HCT116 (cell line): ENCODE measurements at regions not wholly inside any gene's neighbourhood (a gene's known extent, or its start where the extent isn't known, plus 50 kb on each side); places are given as distances from the start of the nearest gene placed in this dataset.

Experiments used
- ATAC-seq: fragments of 200-7000 bp; cut with Tn5 transposase; 2 replicates; pipeline ENCODE4 v1.9.1; 2020; ENCODE audit warnings: mild to moderate bottlenecking, moderate library complexity
- BruUV-seq: library from RNA; stranded (reverse); fragments of 400-500 nt; replicated peaks from 2 replicates; lab custom pipeline; 2021; lab: Mats Ljungman, UMichigan
- CTCF ChIA-PET: fragments of 300-600 bp; sonication (Branson Sonifier 250); formaldehyde crosslinking; loops from one replicate; lab custom pipeline; 2021; ENCODE audit warnings: antibody characterized with exemption; lab: Charles Lee
- POLR2A ChIA-PET: fragments of 300-600, 350-600 bp; sonication (Branson Sonifier 250); formaldehyde crosslinking; loops from one replicate; lab custom pipeline; 2021; ENCODE audit warnings: antibody characterized with exemption; lab: Charles Lee
- RAD21 ChIA-PET, 2 experiments: fragments of 300-600 bp; sonication (Branson Sonifier 250); formaldehyde crosslinking; loops; one replicate each; lab custom pipeline; 2023; ENCODE audit warnings: low total read pairs in 2 of 2; ENCODE audit not compliant: uncharacterized antibody in 2 of 2, unreplicated experiment in 2 of 2, low non-redundant PET in 1 of 2; lab: Charles Lee
- DNase-seq: peaks from one replicate; pipeline ENCODE4 v3.0.0-alpha.2; 2010; ENCODE audit warnings: low read depth, low spot score
- H2AFZ ChIP-seq: fragments of 200-600 bp; shearing (Covaris generic), sonication (generic); 2 replicates; pipeline ENCODE4 v1.6.1; 2017; ENCODE audit warnings: low read depth, mixed run types, mixed read lengths, antibody characterized with exemption, low read length; ENCODE audit not compliant: poor library complexity, severe bottlenecking
- H3K27ac ChIP-seq: 2 replicates; pipeline ENCODE4 v1.5.1; 2012; ENCODE audit warnings: low read depth, low read length
- H3K27me3 ChIP-seq: fragments of 200-600 bp; sonication (generic); 2 replicates; pipeline ENCODE4 v1.6.1; 2016; ENCODE audit warnings: mixed run types, low read length, mixed read lengths; ENCODE audit not compliant: insufficient read depth
- H3K36me3 ChIP-seq, 2 experiments: fragments of 200-500 bp in 1 of 2; fragments of 200-600 bp in 1 of 2; sonication (Bioruptor generic) in 1 of 2; sonication (generic) in 1 of 2; 2 replicates each; pipeline versions ENCODE4 v1.5.1 to v1.6.1; 2014 to 2016; ENCODE audit warnings: low read length in 2 of 2, inconsistent platforms in 1 of 2, mixed read lengths in 1 of 2, mixed run types in 1 of 2; ENCODE audit not compliant: insufficient read depth in 2 of 2, control insufficient read depth in 1 of 2
- H3K4me1 ChIP-seq, 2 experiments: fragments of 200-600 bp in 1 of 2; sonication (generic) in 1 of 2; 2 replicates each; pipeline versions ENCODE4 v1.5.1 to v1.6.1; 2012 to 2017; ENCODE audit warnings: low read length in 2 of 2, inconsistent platforms in 1 of 2, mild to moderate bottlenecking in 1 of 2, mixed read lengths in 1 of 2, mixed run types in 1 of 2, moderate library complexity in 1 of 2; ENCODE audit not compliant: insufficient read depth in 2 of 2, control insufficient read depth in 1 of 2
- H3K4me2 ChIP-seq: fragments of 200-600 bp; sonication (generic); 2 replicates; pipeline ENCODE4 v1.6.1; 2017; ENCODE audit warnings: mixed run types, low read length, mixed read lengths
- H3K4me3 ChIP-seq, 2 experiments: fragments of 200-600 bp in 1 of 2; sonication (generic) in 1 of 2; replicated peaks in 1 of 2; 2 replicates each; pipeline ENCODE4 v1.5.1; 2011 to 2016; ENCODE audit warnings: low read length in 2 of 2, control low read depth in 1 of 2, low read depth in 1 of 2, mild to moderate bottlenecking in 1 of 2, mixed read lengths in 1 of 2, mixed run types in 1 of 2
- H3K79me2 ChIP-seq: fragments of 200-600 bp; sonication (generic); 2 replicates; pipeline ENCODE4 v1.6.1; 2017; ENCODE audit warnings: mild to moderate bottlenecking, mixed run types, low read length, moderate library complexity, mixed read lengths; ENCODE audit not compliant: insufficient read depth
- H3K9ac ChIP-seq: fragments of 200-600 bp; sonication (generic); 2 replicates; pipeline ENCODE4 v1.6.1; 2016; ENCODE audit warnings: low read length, mixed read lengths
- H3K9me2 ChIP-seq: fragments of 200-600 bp; sonication (generic), shearing (Covaris generic); 2 replicates; pipeline ENCODE4 v1.6.1; 2017; ENCODE audit warnings: mixed run types, mild to moderate bottlenecking, moderate library complexity; ENCODE audit not compliant: insufficient read depth
- H3K9me3 ChIP-seq, 2 experiments: fragments of 200-500 bp in 1 of 2; fragments of 200-600 bp in 1 of 2; sonication (Bioruptor generic) in 1 of 2; sonication (generic) in 1 of 2; 2 replicates each; pipeline ENCODE4 v1.6.1; 2014 to 2017; ENCODE audit warnings: low read length in 2 of 2, mixed read lengths in 2 of 2, inconsistent platforms in 1 of 2, low read depth in 1 of 2, mild to moderate bottlenecking in 1 of 2, mixed run types in 1 of 2, moderate library complexity in 1 of 2; ENCODE audit not compliant: control insufficient read depth in 1 of 2, insufficient read depth in 1 of 2
- H4K20me1 ChIP-seq: fragments of 200-600 bp; sonication (generic), shearing (Covaris generic); 2 replicates; pipeline ENCODE4 v1.6.1; 2017; ENCODE audit warnings: mixed run types, mild to moderate bottlenecking, moderate library complexity; ENCODE audit not compliant: insufficient read depth
- CBX3 ChIP-seq: IDR thresholded peaks from 2 replicates; pipeline ENCODE4 v1.6.1; 2012; ENCODE audit warnings: low read depth
- CEBPB ChIP-seq: IDR thresholded peaks from 2 replicates; pipeline ENCODE4 v1.6.1; 2012; ENCODE audit warnings: low read depth
- EGR1 ChIP-seq: IDR thresholded peaks from 2 replicates; pipeline ENCODE4 v1.6.1; 2012; ENCODE audit warnings: low read depth
- EZH2 ChIP-seq: fragments of 200-600 bp; sonication (generic); IDR thresholded peaks from 2 replicates; pipeline ENCODE4 v1.6.1; 2017; ENCODE audit warnings: antibody characterized with exemption, mixed run types
- POLR2A ChIP-seq: IDR thresholded peaks from 2 replicates; pipeline ENCODE4 v1.7.0; 2011; ENCODE audit warnings: borderline replicate concordance; ENCODE audit not compliant: insufficient read depth, insufficient read length; ENCODE audit errors: extremely low read depth
- POLR2AphosphoS5 ChIP-seq: IDR thresholded peaks from 2 replicates; pipeline ENCODE4 v1.6.1; 2011; ENCODE audit warnings: mild to moderate bottlenecking, low read depth, low read length, moderate library complexity
- RAD21 ChIP-seq: IDR thresholded peaks from 2 replicates; pipeline ENCODE4 v1.6.1; 2012; ENCODE audit warnings: low read depth, mild to moderate bottlenecking
- SP1 ChIP-seq: IDR thresholded peaks from 2 replicates; pipeline ENCODE4 v1.6.1; 2012; ENCODE audit warnings: low read depth
- ZNF274 ChIP-seq: fragments of 200-500 bp; sonication (Bioruptor generic); IDR thresholded peaks from 2 replicates; pipeline ENCODE4 v1.6.1; 2014; ENCODE audit warnings: mild to moderate bottlenecking, low read depth, low read length, inconsistent platforms
- intact Hi-C: fragments of 100-400 bp; cut with micrococcal nuclease; formaldehyde crosslinking; loops from 2 replicates; pipeline ENCODE4 v1.10.0; 2022
- TF ChIP-seq, protein P1 (sequence below), 3 experiments: fragments of 200-600 bp in 1 of 3; sonication (generic) in 1 of 3; IDR thresholded peaks in 2 of 3; conservative IDR thresholded peaks in 1 of 3; 2 replicates each; pipeline ENCODE4 v1.5.1; 2012 to 2017; ENCODE audit warnings: low read depth in 2 of 3, low read length in 2 of 3, antibody characterized with exemption in 1 of 3, borderline replicate concordance in 1 of 3, control low read depth in 1 of 3, mild to moderate bottlenecking in 1 of 3, mixed read lengths in 1 of 3, mixed run types in 1 of 3, moderate library complexity in 1 of 3; ENCODE audit not compliant: insufficient read depth in 1 of 3

DNA sequence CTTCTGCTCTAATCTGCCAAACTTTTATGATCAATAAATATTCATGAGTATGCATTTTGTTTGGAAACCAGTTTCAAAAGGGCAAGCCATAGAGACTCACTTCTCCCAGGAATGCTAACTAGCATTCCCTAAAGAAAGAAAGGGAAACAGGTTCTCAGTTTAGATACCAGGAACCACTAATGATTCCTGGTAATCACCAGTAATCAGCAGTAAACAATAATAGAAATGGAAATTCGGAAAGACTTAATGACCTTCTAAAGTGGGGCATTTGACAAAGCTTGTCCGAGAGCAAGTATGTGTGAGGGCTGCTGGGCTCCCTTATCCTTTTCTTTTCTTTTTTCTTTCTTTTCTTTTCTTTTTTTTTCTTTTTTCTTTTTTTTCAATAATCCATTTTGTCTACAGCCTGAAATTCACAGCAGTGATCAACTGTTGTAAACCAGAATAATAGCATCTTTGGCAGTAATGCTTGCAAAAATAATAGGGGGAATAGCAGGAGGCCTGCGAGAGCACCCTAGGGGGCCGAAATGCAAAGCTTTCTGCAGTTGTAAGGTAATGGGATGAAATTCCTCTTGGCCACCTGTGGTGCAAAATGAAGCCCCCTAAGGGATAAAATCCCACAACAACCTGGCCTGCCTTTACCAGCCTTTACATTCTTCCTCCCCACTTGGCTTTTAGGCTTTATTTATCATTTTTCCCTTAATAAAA lies 253.2 kb downstream of the ZPLD1 start:
- no peak for ATAC-seq
- Histone ChIP-seq H3K9me3 (no peaks in the 10 kb centered on the region), H3K4me2 (no peak overlapping the region), H3K4me1 (no peaks in the 10 kb centered on the region), H4K20me1 (no peaks in the 10 kb centered on the region), H3K9ac (no peak overlapping the region), H3K79me2 (no peaks in the 10 kb centered on the region), H3K27ac (no peak overlapping the region), H3K4me3 (no peak overlapping the region), H3K9me2 (no peaks in the 10 kb centered on the region; the same call in 1 of the 2 replicates), H3K36me3 (no peaks in the 10 kb centered on the region), H2AFZ (no peak overlapping the region), H3K27me3 (no peaks in the 10 kb centered on the region)
- BruUV-seq = no TSS peak
- ChIA-PET POLR2A (no interaction called here), CTCF (no interaction called here), RAD21 (no interaction called here)
- intact Hi-C loops = no loop called here
- TF ChIP-seq POLR2A (no peak), RAD21 (no peak), CEBPB (no peak), EZH2 (no peak), SP1 (no peak), EGR1 (no peak), CBX3 (no peak), ZNF274 (no peak), POLR2AphosphoS5 (no peak)
- TF ChIP-seq, protein P1, sequence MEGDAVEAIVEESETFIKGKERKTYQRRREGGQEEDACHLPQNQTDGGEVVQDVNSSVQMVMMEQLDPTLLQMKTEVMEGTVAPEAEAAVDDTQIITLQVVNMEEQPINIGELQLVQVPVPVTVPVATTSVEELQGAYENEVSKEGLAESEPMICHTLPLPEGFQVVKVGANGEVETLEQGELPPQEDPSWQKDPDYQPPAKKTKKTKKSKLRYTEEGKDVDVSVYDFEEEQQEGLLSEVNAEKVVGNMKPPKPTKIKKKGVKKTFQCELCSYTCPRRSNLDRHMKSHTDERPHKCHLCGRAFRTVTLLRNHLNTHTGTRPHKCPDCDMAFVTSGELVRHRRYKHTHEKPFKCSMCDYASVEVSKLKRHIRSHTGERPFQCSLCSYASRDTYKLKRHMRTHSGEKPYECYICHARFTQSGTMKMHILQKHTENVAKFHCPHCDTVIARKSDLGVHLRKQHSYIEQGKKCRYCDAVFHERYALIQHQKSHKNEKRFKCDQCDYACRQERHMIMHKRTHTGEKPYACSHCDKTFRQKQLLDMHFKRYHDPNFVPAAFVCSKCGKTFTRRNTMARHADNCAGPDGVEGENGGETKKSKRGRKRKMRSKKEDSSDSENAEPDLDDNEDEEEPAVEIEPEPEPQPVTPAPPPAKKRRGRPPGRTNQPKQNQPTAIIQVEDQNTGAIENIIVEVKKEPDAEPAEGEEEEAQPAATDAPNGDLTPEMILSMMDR (IDR thresholded peaks at IDR 0.05 in 2 of 3, conservative IDR thresholded peaks at IDR 0.05 in 1 of 3; ENCODE audit: borderline replicate concordance in 1 of 3, insufficient read depth in 1 of 3, low read depth in 2 of 3, low read length in 2 of 3) = no peak
- DNase-seq = no peak
